Skin epidermis (tissue), 12 donors: ENCODE measurements at regions not wholly inside any gene's neighbourhood (a gene's known extent, or its start where the extent isn't known, plus 50 kb on each side); places are given as distances from the start of the nearest gene placed in this dataset.
A peak's percentile ranks its signal among the peaks of the same experiment; 100 is the strongest.
"Not testable (repeated sequence)": the region's sequence is repeated elsewhere in the genome, so short reads cannot be mapped to it uniquely, and the experiment has no call there.

Experiments used
- H3K27ac ChIP-seq, 21 experiments: fragments of 200-600 bp; sonication (generic) in 11 of 21; one replicate each; pipeline ENCODE4 v1.5.0; 2020; ENCODE audit warnings: mild to moderate bottlenecking in 3 of 21, inconsistent platforms in 2 of 21, moderate library complexity in 2 of 21
- H3K4me3 ChIP-seq, 7 experiments: fragments of 200-600 bp; sonication (generic) in 2 of 7; one replicate each; pipeline ENCODE4 v1.5.0; 2020; ENCODE audit warnings: inconsistent platforms in 2 of 7, mild to moderate bottlenecking in 2 of 7, moderate library complexity in 1 of 7

- Histone ChIP-seq H3K27ac (no peak overlapping the region), H3K4me3 (no peak overlapping the region)
Observed at GRCh38 chr2:150809103-150809502, 321.6 kb upstream of the RND3 start.

GRCh38 chr2:150806336-150806735 is 318.9 kb upstream of the RND3 start:
- no peak overlapping the region for H3K4me3 ChIP-seq

GRCh38 chr2:150803689-150804398 is 316.4 kb upstream of the RND3 start:
- Histone ChIP-seq H3K4me3 (no peak overlapping the region), H3K27ac (no peak overlapping the region)

More at GRCh38 chr2:150806336-150806735, 318.9 kb upstream of the RND3 start:
- H3K27ac ChIP-seq: no peak overlapping the region

GRCh38 chr2:150802635-150803034 is 315.2 kb upstream of the RND3 start:
- no peak overlapping the region for H3K4me3 ChIP-seq
- no peak overlapping the region for H3K27ac ChIP-seq

GRCh38 chr2:150796236-150796635 is 308.8 kb upstream of the RND3 start:
- not testable (repeated sequence) for H3K4me3 ChIP-seq, H3K27ac ChIP-seq

- H3K4me3 ChIP-seq: no peak overlapping the region
- H3K27ac ChIP-seq: no peak overlapping the region
Observed at GRCh38 chr2:150792780-150793300, 305.4 kb upstream of the RND3 start.

GRCh38 chr2:150791567-150791966 is 304.1 kb upstream of the RND3 start:
- Histone ChIP-seq H3K4me3 (no peak overlapping the region), H3K27ac (no peak overlapping the region)

GRCh38 chr2:150789376-150789905 is 302.0 kb upstream of the RND3 start:
- no peak overlapping the region for H3K27ac ChIP-seq
- H3K4me3 ChIP-seq: no peak overlapping the region

GRCh38 chr2:150788426-150789140 is 301.1 kb upstream of the RND3 start:
- Histone ChIP-seq H3K4me3 (no peak overlapping the region), H3K27ac (no peak overlapping the region)

- Histone ChIP-seq H3K4me3 (no peak overlapping the region), H3K27ac (peak overlapping the region in 3 of 21 experiments; percentile 34 to 43 (median 39))
Observed at GRCh38 chr2:150787353-150788093, 300.1 kb upstream of the RND3 start.

GRCh38 chr2:150784389-150784788 is 296.9 kb upstream of the RND3 start:
- no peak overlapping the region for H3K27ac ChIP-seq

GRCh38 chr2:150783896-150784295 is 296.4 kb upstream of the RND3 start:
- Histone ChIP-seq H3K4me3 (no peak overlapping the region), H3K27ac (no peak overlapping the region)

More at GRCh38 chr2:150784389-150784788, 296.9 kb upstream of the RND3 start:
- H3K4me3 ChIP-seq: no peak overlapping the region

- Histone ChIP-seq H3K4me3 (no peak overlapping the region), H3K27ac (no peak overlapping the region)
Observed at GRCh38 chr2:150783015-150783414, 295.5 kb upstream of the RND3 start.

- no peak overlapping the region for H3K27ac ChIP-seq
- no peak overlapping the region for H3K4me3 ChIP-seq
Observed at GRCh38 chr2:150782613-150783012, 295.1 kb upstream of the RND3 start.

- Histone ChIP-seq H3K4me3 (no peak overlapping the region), H3K27ac (no peak overlapping the region)
Observed at GRCh38 chr2:150781142-150781541, 293.7 kb upstream of the RND3 start.

- H3K4me3 ChIP-seq: no peak overlapping the region
- no peak overlapping the region for H3K27ac ChIP-seq
Observed at GRCh38 chr2:150778828-150779227, 291.4 kb upstream of the RND3 start.

GRCh38 chr2:150769421-150769820 is 282.0 kb upstream of the RND3 start:
- Histone ChIP-seq H3K27ac (no peak overlapping the region), H3K4me3 (no peak overlapping the region)

GRCh38 chr2:150767991-150768746 is 280.7 kb upstream of the RND3 start:
- H3K4me3 ChIP-seq: no peak overlapping the region
- H3K27ac ChIP-seq: no peak overlapping the region

- Histone ChIP-seq H3K4me3 (no peak overlapping the region), H3K27ac (no peak overlapping the region)
Observed at GRCh38 chr2:150762571-150762970, 275.1 kb upstream of the RND3 start.
